ENCODE measurements at regions not wholly inside any gene's neighbourhood (a gene's known extent, or its start where the extent isn't known, plus 50 kb on each side); places are given as distances from the start of the nearest gene placed in this dataset.

DNA sequence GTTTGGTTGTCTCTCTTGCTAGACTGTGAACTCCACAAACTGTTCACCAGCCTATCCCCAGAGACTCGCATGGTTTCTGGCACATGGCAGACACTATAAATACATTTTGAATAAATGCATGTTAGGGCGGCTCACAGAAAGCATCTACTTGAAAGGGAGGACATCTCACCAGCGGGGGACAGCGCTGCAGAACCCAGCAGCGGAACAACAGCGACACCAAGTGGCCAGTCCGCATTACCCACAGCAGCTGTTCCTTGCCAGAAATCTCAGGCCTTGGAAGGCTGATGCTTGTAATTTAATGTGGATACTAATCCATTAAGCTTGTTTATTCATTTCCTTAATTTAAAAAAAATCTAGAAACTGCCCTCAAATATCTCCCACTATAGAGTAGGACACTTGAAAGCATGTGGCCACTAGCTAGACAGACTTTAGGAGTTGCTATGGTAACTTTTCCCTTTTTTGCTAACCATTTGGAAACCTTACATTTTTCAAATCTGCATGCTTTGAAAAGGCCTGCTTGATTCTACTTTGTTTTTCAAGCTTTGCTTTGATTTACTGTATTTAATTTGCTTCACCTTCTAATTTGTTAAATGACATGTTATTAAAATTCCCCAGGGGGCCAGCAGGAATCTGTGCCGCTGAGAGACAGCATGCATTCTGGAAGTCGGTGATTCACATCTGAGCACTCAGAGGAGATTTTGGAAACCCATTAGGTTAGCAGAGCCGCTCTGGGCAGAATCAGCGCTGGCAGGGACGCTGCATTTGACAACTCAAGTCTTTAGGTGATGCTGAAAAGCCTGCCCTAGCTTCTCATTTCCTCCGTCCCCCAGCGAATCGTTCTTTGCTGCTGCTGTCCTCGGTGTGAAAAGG is 63.5 kb upstream of the SSX2IP start:
- H3F3A ChIP-seq (replicated peaks; ENCODE audit: low read depth), result peaks cover 5% of the 10 kb centered on the region; the same call in 1 of the 2 replicates
- ATAC-seq, result peak; percentile 93

More for the DNA sequence above, 63.5 kb upstream of the SSX2IP start:
- H3K27ac ChIP-seq (ENCODE audit: low read depth), result peak overlapping the region; percentile 2; the same call in 1 of the 2 replicates
- H3K4me1 ChIP-seq (ENCODE audit: insufficient read depth), result peaks cover 39% of the 10 kb centered on the region
- peak overlapping the region; percentile 52; the same call in 1 of the 2 replicates for H2AFZ ChIP-seq
- Mint-ChIP-seq H3K4me3 (no peak overlapping the region), H3K27me3 (ENCODE audit: insufficient read depth, low read depth, poor library complexity) (no peaks in the 10 kb centered on the region), H3K36me3 (ENCODE audit: low read depth) (no peaks in the 10 kb centered on the region), H3K4me1 (peaks cover 39% of the 10 kb centered on the region), H3K9me3 (no peaks in the 10 kb centered on the region), H3K27ac (no peak overlapping the region)
- H3K36me3 ChIP-seq (ENCODE audit: insufficient read depth), result no peaks in the 10 kb centered on the region
- no peaks in the 10 kb centered on the region for H3K79me2 ChIP-seq (replicated peaks; ENCODE audit: insufficient read depth)
- peak; percentile 84 for DNase-seq (ENCODE audit: low spot score)
- H3K27me3 ChIP-seq (ENCODE audit: insufficient read depth), result no peaks in the 10 kb centered on the region
- 0 out of 2 replicates have a peak overlapping the region, but pooled peaks have one; percentile 8 for H3K4me2 ChIP-seq
- H3K4me3 ChIP-seq, result no peak overlapping the region
- H3K9me2 ChIP-seq (ENCODE audit: insufficient read depth), result no peaks in the 10 kb centered on the region
- no peaks in the 10 kb centered on the region for H4K20me1 ChIP-seq (replicated peaks; ENCODE audit: insufficient read depth)
- TF ChIP-seq EZH2 (IDR thresholded peaks at IDR 0.05; ENCODE audit: low read depth, unreplicated experiment), result no peak
- TF ChIP-seq CTCF (conservative IDR thresholded peaks at IDR 0.05; ENCODE audit: low read depth in 2 of 2), result peak; percentile 97 to 99
- no peak for TF ChIP-seq ZNF331 (CRISPR knock-in tag; IDR thresholded peaks at IDR 0.05; ENCODE audit: low read depth)
- TF ChIP-seq, protein P1, sequence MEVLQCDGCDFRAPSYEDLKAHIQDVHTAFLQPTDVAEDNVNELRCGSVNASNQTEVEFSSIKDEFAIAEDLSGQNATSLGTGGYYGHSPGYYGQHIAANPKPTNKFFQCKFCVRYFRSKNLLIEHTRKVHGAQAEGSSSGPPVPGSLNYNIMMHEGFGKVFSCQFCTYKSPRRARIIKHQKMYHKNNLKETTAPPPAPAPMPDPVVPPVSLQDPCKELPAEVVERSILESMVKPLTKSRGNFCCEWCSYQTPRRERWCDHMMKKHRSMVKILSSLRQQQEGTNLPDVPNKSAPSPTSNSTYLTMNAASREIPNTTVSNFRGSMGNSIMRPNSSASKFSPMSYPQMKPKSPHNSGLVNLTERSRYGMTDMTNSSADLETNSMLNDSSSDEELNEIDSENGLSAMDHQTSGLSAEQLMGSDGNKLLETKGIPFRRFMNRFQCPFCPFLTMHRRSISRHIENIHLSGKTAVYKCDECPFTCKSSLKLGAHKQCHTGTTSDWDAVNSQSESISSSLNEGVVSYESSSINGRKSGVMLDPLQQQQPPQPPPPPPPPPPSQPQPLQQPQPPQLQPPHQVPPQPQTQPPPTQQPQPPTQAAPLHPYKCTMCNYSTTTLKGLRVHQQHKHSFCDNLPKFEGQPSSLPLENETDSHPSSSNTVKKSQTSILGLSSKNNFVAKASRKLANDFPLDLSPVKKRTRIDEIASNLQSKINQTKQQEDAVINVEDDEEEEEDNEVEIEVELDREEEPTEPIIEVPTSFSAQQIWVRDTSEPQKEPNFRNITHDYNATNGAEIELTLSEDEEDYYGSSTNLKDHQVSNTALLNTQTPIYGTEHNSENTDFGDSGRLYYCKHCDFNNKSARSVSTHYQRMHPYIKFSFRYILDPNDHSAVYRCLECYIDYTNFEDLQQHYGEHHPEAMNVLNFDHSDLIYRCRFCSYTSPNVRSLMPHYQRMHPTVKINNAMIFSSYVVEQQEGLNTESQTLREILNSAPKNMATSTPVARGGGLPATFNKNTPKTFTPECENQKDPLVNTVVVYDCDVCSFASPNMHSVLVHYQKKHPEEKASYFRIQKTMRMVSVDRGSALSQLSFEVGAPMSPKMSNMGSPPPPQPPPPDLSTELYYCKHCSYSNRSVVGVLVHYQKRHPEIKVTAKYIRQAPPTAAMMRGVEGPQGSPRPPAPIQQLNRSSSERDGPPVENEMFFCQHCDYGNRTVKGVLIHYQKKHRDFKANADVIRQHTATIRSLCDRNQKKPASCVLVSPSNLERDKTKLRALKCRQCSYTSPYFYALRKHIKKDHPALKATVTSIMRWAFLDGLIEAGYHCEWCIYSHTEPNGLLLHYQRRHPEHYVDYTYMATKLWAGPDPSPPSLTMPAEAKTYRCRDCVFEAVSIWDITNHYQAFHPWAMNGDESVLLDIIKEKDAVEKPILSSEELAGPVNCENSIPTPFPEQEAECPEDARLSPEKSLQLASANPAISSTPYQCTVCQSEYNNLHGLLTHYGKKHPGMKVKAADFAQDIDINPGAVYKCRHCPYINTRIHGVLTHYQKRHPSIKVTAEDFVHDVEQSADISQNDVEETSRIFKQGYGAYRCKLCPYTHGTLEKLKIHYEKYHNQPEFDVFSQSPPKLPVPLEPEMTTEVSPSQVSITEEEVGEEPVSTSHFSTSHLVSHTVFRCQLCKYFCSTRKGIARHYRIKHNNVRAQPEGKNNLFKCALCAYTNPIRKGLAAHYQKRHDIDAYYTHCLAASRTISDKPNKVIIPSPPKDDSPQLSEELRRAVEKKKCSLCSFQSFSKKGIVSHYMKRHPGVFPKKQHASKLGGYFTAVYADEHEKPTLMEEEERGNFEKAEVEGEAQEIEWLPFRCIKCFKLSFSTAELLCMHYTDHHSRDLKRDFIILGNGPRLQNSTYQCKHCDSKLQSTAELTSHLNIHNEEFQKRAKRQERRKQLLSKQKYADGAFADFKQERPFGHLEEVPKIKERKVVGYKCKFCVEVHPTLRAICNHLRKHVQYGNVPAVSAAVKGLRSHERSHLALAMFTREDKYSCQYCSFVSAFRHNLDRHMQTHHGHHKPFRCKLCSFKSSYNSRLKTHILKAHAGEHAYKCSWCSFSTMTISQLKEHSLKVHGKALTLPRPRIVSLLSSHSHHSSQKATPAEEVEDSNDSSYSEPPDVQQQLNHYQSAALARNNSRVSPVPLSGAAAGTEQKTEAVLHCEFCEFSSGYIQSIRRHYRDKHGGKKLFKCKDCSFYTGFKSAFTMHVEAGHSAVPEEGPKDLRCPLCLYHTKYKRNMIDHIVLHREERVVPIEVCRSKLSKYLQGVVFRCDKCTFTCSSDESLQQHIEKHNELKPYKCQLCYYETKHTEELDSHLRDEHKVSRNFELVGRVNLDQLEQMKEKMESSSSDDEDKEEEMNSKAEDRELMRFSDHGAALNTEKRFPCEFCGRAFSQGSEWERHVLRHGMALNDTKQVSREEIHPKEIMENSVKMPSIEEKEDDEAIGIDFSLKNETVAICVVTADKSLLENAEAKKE (CRISPR knock-in tag; IDR thresholded peaks at IDR 0.05), result no peak
- TF ChIP-seq NANOG (IDR thresholded peaks at IDR 0.05; ENCODE audit: borderline replicate concordance), result no peak
- TF ChIP-seq, protein P2, sequence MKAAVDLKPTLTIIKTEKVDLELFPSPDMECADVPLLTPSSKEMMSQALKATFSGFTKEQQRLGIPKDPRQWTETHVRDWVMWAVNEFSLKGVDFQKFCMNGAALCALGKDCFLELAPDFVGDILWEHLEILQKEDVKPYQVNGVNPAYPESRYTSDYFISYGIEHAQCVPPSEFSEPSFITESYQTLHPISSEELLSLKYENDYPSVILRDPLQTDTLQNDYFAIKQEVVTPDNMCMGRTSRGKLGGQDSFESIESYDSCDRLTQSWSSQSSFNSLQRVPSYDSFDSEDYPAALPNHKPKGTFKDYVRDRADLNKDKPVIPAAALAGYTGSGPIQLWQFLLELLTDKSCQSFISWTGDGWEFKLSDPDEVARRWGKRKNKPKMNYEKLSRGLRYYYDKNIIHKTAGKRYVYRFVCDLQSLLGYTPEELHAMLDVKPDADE (IDR thresholded peaks at IDR 0.05), result no peak
- TF ChIP-seq POLR2AphosphoS5 (IDR thresholded peaks at IDR 0.05; ENCODE audit: low read depth), result no peak
